HG03045 (cell line): ENCODE measurements at regions not wholly inside any gene's neighbourhood (a gene's known extent, or its start where the extent isn't known, plus 50 kb on each side); places are given as distances from the start of the nearest gene placed in this dataset.
"Not testable (repeated sequence)": the region's sequence is repeated elsewhere in the genome, so short reads cannot be mapped to it uniquely, and the experiment has no call there.

Experiments used
- ATAC-seq: cut with Tn5 transposase; IDR thresholded peaks from one replicate; pipeline ENCODE4 v1.9.1; 2021; ENCODE audit warnings: mild to moderate bottlenecking, moderate library complexity; ENCODE audit not compliant: unreplicated experiment

DNA sequence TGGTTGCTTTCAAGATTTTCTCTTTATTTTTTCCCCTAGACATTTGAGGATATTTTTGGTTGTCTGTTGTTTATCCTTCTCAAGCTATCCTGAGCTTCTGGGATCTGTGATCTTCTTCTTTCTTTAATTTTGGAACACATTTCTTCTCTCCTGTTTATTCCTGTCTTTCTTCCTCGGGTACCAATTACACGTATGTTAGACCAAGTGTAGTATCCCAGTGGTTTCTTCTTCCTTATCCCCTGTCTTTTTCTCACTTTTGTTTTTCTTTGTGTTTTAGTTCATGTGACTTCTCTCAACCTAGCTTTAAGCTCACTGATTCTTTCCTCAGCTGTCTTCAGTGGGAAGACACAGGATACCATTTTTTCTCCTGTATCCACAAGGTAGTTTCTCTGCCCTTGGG lies 120.0 kb downstream of the GALR1 start:
- no peak for ATAC-seq

DNA sequence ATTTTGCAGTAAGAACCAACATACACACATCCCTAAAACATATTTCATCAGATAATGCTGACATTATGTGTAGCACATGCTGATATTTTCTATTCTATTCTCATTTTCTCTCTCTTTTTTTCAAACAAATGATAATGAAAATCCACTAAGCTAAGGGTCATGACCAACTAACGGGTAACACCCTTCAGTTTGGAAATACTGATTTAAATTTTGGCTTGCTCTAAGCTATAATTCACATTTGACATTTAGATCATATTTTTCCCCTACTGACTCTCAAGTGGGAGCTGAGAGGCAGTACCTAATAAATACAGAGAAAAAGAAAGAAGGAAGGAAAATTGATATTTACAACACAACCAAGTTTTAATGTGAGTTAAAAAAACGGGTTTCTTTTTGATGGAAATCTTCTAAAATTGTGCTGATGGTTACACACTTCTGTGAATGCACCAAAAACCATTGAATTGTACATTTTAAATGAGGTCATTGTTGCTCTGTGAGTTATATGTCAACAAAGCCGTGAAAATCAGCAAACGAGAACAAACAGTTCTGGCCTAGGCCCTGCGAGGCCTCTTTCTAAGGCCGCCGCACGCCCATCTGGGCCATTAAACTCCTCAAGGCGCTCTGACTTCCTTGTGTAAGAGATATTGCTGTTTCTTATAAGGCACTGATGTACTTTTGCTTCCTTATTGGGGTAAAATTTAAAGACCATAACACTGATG lies 124.2 kb downstream of the GALR1 start:
- no peak for ATAC-seq

DNA sequence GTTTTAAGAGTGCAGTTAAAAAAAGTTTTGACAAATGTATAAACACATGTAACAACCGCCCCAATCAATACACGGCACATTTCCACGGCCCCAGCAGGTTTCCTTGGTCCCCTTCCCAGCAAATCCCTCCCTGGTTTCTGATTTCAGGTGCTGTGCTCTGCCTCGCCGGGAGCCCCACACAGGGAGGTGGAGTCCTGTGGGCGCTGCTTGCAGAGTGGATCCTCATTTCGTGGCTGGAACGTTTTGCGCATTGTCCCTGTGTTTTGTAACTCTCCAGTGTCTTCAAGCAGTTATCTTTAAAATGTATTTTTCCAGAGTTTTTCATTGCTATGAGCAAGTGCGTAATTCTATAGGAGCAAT lies 124.8 kb downstream of the GALR1 start:
- no peak for ATAC-seq

DNA sequence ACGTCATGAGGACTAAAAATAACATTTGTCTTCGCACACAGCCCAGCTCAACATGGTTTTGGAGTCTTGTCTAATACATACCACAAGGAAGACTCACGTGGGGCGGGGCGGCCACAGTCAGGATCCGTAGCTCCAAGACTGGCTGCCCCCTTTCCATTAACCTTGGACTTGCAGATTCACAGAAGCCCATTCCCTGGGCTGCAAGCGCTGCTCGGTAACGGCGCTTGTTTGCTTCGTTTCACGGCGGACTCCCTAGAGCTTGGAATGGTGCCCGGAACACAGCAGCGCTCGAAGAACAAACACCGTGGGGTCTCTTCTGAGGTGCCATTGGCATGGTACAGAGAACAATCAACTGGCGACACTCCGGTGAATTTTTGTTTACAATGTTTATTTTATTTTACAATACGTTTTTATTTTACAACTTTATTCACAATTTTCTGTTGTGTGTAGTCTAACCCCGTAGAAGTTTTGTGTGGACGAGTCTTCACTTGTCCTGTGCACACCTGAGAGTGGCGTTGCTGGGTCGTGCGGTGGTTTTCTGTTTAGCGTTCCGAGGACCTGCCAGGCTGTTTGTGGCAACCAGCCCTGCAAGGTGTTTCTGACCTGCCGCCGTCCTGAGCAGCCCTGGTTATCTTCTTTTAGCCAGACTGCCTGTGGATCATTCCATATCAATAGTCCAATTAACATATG lies 126.5 kb downstream of the GALR1 start:
- ATAC-seq = no peak

DNA sequence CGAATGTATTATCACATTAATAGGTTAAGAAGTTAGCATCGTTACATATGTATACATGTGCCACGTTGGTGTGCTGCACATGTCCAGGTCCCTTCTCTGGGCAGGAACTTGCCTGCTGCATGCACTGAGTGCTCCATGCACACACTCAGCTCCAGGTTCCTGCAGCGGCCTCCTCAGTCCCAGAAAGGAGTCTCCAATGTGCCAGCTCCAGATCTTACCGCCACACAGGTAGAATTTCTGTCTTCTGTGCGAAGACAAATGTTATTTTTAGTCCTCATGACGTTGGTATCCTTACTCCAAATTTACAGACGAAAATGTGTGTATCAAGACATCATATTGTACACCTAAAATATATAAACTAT lies 127.1 kb downstream of the GALR1 start:
- ATAC-seq = no peak

DNA sequence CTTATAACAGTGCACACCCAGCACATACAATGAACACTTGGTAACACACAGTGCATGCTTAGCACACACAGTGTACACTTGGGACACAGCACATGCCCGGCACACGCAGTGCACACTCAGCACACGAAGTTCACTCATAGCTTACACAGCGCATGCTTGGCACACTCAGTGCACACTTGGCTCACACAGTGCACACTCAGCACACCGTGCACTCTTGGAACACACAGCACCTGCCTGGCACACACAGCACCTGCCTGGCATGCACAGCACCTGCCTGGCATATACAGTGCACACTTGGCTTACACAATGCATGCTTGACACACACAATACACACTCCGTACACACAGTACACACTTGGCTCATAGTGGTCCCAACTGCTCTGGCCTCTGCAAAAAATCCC lies 128.2 kb downstream of the GALR1 start:
- no peak for ATAC-seq

DNA sequence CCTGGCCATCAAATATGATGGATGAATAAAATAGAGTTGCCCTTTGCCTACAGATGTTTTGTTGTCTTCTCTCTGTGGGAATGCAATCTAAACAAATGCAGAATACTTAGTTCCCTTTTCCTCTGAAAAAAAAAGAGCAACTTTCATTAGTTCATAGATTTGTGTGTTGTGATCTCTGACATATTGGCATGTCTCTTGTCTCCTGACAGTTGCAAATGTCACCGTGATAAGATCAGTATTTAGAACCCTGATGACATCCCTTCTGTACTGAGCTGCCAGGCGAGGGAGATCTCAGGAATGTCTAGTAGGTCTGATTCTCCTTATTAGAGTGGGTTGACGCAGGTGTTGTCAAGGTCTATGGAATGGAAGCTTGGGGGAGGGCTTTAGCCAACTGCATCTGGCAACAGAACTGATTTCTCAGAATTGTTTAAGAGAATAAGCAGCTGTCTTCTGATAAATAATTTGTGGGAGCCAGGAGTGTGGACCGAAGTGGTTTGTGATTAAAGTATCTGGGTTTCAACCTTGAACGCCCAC lies 130.4 kb downstream of the GALR1 start:
- no peak for ATAC-seq

DNA sequence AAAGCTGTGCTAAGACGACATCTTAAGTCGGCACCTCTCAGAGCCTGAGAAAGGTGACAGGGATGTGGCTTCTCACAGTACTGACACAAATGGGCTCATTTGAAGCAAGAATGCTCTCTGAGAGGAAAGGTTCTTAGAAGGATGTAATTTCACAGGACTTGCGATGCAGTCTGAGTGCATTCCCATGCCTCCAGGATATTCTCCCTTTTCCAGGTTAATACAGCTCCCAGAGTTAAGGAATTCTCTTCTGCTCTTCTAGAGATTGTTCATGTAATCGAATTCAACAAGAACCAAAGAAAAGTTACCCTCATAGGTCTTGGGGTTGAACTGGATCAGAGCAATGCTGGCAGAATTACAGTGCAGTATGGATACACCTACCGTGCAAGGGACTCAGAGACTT lies 131.0 kb downstream of the GALR1 start:
- no peak for ATAC-seq

DNA sequence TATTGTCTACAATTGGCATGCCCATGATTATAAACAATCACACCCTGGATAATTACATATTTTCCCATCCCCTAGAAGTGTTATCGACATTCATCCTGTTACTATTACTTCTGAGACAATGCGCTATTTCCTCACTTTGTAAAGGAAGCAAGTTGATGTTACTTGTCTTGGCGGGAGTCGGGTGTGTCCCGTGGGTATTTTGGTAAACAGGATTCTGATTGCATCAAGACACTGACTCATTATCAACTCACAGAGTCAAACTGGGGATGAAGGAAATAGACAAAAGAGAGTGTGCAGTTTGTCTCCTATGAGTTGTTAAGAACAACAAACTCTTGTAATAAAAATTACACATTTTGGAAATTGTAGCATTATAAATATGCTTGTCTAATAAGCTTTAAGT lies 142.7 kb downstream of the GALR1 start:
- ATAC-seq = no peak

DNA sequence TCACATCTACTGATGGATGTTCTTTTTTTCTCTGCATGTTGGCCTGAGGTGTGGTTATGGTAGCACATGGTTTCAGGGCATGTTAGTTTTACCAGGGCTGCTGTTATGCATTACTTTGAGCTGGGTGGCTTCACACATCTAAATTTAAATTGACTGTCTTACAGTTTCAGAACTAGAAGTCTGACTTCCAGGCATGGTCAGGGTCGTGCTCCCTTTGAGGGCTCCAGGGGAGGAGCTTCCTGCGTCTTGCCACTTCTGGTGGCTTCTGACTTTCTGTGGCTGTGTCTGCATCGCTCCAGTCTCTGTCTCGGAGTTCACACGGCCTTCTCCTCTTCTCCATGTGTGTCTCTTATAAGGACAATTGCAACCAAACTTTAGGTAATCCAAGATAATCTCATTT lies 143.9 kb downstream of the GALR1 start:
- no peak for ATAC-seq

DNA sequence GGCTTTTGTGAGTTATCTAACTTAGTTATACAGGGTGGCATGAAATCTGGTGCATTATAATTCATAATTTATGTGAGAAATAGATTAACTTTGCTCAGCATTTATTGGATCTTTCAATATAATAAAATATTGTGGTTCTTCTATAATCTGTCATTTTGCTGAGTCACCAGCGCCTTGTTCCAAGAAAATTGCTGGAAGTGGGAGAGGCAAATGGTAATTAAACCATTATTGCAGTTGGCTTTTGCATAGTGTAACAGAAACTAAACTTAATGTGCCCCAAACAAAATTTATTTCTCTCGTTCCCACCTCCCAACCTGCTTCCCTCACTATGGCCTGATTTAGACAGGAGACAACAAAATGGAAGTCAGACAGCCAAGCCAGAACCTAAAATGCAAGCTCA lies 146.3 kb downstream of the GALR1 start:
- no peak for ATAC-seq

DNA sequence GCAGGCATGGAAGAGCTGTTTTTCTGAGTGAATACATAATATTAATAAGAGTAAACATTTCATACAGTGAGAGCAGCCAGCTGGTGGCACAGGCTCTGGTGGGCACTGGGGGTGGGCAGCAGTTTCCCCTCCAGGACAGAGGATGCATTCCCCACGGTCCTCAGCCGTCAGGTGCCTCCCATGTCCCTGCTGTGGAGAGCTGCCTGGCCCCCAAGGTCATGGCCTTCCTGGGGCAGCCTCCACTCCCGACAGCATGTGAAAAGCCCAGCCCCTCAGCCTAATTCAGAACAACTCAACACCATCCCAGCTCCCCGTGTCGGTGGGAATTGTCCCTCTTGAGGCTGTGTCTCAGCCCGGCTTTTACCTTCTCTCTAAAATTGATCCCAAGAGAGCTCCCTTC lies 147.4 kb downstream of the GALR1 start:
- no peak for ATAC-seq

DNA sequence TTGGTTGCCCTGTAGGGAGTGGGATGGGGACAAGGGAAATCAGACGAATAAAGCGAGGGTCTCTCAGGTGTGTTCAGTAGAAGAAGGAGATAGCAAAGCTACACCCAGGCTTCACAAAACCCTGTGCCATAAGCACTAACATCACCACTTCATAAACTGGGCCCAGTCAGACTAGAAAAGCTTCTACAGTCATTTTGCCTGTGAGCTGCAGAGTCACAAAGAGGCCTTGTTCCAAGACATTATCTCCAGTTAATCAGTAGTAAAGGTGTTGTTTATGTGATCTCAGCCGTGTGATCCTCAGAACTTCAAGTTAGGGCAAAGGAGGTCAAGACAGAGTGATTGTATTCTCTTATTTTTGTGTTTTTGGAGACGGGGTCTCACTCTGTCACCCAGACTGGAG lies 148.0 kb downstream of the GALR1 start:
- ATAC-seq = no peak

DNA sequence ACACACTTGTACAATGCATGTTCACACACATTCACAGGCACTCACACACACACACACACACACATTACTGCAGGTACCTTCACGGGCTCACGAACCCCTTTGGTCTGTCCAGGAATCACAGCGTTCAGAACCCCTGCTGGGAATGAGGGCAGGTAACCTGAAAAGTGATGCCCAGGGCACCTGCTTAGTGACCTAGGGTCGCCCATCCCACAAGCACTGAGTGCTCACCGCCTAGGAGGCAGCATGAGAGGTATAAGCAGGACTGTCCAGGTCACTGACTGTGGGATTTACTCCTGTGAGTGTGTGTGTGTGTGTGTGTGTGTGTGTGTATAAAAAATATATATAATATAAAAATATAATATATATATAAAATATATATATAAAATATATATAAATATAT lies 150.9 kb downstream of the GALR1 start:
- ATAC-seq = no peak

DNA sequence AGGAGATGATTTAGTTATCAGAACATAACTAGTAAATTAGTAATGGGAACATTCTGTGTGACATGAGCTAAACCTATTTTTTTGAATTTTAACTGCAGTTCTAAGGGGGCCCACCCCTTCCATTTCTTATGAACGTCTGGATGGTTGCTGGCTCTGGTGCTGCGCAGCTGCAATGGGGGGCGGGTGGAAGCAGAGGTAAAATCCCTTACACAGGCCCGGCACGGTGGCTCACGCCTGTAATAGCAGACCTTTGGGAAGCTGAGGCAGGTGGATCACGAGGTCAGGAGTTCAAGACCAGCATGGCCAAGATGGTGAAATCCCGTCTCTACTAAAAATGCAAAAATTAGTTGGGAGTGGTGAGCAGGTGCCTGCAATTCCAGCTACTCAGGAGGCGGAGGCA lies 151.5 kb downstream of the GALR1 start:
- ATAC-seq = no peak

DNA sequence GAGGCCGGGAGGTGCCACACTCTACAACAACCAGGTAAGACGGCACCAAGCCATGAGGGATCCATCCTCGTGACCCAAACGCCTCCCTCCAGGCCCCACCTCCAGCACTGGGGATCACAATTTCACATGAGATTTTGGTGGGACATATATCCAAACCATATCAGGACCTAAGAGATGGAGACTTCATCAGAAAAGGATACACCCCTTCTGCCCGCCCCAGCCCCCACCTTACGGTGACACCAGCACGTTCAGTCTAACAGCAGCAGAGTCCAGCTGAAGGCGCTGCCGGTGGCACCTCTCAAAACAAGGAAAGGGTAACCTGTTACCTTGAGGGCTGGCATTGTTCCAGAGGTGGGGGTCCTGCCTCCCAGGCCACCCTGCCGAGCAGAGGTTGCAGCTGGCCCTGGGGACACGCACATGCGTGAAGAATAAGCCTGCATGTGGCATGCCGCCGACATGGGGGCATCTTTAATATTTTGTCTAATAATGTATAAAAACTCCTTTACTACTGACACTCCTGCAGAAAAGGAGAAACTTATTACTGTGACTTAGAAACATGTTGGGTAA lies 154.4 kb downstream of the GALR1 start:
- ATAC-seq = no peak

DNA sequence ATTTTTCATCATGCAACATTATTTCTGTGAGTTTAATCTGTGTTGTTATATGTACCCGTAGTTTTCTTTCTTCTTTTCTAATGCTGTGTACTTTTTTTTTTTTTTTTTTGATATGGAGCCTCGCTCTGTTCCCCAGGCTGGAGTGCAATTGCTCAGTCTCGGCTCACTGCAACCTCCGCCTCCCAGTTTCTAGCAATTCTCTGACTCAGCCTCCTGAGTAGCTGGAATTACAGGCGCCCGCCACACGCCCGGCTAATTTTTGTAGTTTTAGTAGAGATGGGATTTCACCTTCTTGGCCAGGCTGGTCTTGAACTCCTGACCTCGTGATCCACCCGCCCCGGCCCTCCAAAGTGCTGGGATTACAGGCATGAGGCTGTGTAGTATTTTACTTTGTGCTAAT lies 155.4 kb downstream of the GALR1 start:
- ATAC-seq = no peak

DNA sequence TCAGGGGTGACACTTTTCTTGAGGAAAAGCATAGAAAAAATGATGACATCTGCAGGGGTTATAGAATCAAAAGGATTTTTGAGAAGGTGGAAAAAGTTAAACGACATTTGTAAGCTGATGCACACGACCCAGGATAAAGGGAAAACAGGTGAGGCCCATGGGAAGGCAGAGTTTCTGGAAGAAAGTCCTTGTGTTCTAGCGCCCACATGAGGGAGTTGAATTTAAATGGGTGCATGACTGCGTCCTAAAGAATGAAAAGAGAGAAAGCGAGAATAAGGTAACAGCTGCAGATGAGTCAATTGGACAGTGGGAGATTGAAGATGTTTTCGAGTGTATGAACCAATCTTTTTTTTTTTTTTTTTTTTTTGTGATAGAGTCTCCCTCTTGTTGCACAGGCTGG lies 158.1 kb downstream of the GALR1 start:
- no peak for ATAC-seq

DNA sequence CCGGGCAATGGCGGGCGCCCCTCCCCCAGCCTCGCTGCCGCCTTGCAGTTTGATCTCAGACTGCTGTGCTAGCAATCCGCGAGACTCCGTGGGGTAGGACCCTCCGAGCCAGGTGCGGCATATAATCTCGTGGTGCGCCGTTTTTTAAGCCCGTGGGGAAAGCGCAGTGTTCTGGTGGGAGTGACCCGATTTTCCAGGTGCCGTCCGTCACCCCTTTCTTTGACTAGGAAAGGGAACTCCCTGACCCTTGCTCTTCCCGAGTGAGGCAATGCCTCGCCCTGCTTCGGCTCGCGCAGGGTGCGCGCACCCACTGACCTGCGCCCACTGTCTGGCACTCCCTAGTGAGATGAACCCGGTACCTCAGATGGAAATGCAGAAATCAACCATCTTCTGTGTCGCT lies 171.9 kb downstream of the GALR1 start:
- ATAC-seq = not testable (repeated sequence)

DNA sequence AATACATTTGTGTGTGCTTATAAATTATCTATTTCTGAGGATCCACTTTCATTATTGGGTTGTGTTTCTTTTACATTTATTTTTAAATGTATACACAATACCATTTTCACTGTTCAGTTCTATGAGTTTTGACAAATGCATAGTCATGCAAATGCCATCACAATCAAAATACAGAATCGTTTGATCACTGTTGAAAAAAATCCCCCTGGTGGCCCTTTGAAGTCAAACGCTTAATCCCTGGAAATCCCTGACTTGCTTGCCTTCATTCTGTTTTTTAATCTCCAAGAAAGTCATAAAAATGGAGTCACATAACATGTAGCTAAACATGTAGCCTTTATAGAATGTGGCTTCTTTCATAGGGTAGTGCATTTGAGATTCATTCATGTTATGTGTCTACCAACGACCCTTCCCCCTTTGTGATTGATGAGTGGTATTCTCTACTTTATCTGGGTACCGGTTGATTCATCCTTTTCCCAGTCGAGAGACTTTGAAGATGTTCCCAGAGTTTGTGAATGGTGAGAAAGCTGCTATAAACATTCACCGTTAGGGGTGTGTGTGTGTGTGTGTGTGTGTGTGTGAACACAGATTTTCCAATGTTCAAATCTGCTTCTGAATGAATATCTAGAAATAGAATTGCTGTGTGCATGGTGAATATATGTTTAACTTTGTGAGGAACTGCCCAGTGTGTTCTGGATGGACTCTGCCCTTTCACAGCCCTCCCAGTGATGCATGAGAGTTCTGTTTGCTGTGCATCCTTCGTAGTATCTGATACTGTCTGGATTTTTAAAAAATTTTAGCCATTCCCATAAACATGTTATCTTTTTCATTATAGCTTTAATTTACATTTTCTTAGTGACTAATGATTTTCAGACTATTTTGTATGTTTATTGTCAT lies 173.6 kb downstream of the GALR1 start:
- no peak for ATAC-seq

DNA sequence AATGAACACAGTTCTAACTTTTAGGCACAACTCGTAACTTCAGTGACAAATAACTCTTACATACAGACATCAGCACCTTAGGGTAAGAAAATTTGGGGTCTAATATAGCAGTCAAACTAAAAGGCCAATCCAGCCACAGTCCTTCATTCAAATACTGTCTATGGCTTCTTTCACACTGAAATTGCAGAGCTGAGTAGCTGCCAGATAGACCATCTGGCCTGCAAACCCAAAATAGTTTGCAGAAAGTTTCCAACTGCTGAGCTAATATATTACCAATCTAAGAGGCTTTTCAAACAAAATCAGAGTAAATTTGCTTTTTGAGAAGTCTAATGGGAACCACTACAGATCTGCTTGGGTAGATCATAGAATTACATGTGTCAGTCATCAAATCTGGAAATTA lies 183.4 kb downstream of the GALR1 start:
- no peak for ATAC-seq
